Panc1 (cell line): ENCODE measurements at regions not wholly inside any gene's neighbourhood (a gene's known extent, or its start where the extent isn't known, plus 50 kb on each side); places are given as distances from the start of the nearest gene placed in this dataset.

Experiments
- ATAC-seq: fragments of 200-7000 bp; cut with Tn5 transposase; 2 replicates; pipeline ENCODE4 v1.9.1; 2020; ENCODE audit warnings: mild to moderate bottlenecking, moderate library complexity
- BruUV-seq: library from RNA; stranded (reverse); fragments of 400-500 nt; replicated peaks from 2 replicates; lab custom pipeline; 2021; lab: Mats Ljungman, UMichigan
- CTCF ChIA-PET: fragments of 300-600 bp; sonication (Branson Sonifier 250); formaldehyde crosslinking; loops from one replicate; lab custom pipeline; 2022; ENCODE audit warnings: antibody characterized with exemption; lab: Charles Lee
- POLR2A ChIA-PET: fragments of 300-600 bp; sonication (Branson Sonifier 250); formaldehyde crosslinking; loops from one replicate; lab custom pipeline; 2022; ENCODE audit warnings: antibody characterized with exemption; lab: Charles Lee
- DNase-seq: peaks from one replicate; pipeline ENCODE4 v3.0.0-alpha.2; 2010; ENCODE audit warnings: low read depth, low spot score
- H3K27ac ChIP-seq: 2 replicates; pipeline ENCODE4 v1.5.1; 2011; ENCODE audit warnings: mild to moderate bottlenecking, low read length, inconsistent platforms
- H3K27me3 ChIP-seq: fragments of 200-500 bp; sonication (Bioruptor generic); 2 replicates; pipeline ENCODE4 v1.6.0; 2014; ENCODE audit warnings: low read length, inconsistent platforms; ENCODE audit not compliant: control insufficient read depth, insufficient read depth
- H3K36me3 ChIP-seq: fragments of 200-500 bp; sonication (Bioruptor generic); 2 replicates; pipeline ENCODE4 v1.5.1; 2014; ENCODE audit warnings: inconsistent platforms, mild to moderate bottlenecking, low read length, moderate library complexity; ENCODE audit not compliant: control insufficient read depth, insufficient read depth
- H3K4me1 ChIP-seq: 2 replicates; pipeline ENCODE4 v1.5.1; 2011; ENCODE audit warnings: inconsistent platforms, mild to moderate bottlenecking, low read length, moderate library complexity; ENCODE audit not compliant: control insufficient read depth, insufficient read depth
- H3K4me3 ChIP-seq, 2 experiments: 2 replicates each; pipeline ENCODE4 v1.5.1; 2011 to 2012; ENCODE audit warnings: low read depth in 2 of 2, low read length in 2 of 2, mild to moderate bottlenecking in 2 of 2, inconsistent platforms in 1 of 2, moderate library complexity in 1 of 2
- H3K9me3 ChIP-seq: fragments of 200-500 bp; sonication (Bioruptor generic); 2 replicates; pipeline ENCODE4 v1.5.1; 2014; ENCODE audit warnings: low read depth, mild to moderate bottlenecking, inconsistent platforms, low read length, moderate library complexity; ENCODE audit not compliant: control insufficient read depth, insufficient read depth
- CTCF ChIP-seq: fragments of 450-650 bp; IDR thresholded peaks from 2 replicates; pipeline ENCODE4 v1.5.1; 2017; ENCODE audit warnings: mild to moderate bottlenecking
- POLR2AphosphoS5 ChIP-seq: IDR thresholded peaks from 2 replicates; pipeline ENCODE4 v1.6.1; 2012; ENCODE audit warnings: mild to moderate bottlenecking, low read depth, low read length, moderate library complexity
- SIN3A ChIP-seq: IDR thresholded peaks from 2 replicates; pipeline ENCODE4 v1.6.1; 2012; ENCODE audit warnings: low read depth, mild to moderate bottlenecking, low read length, moderate library complexity, borderline replicate concordance; ENCODE audit not compliant: insufficient read depth
- TCF7L2 ChIP-seq: IDR thresholded peaks from 2 replicates; pipeline ENCODE4 v1.6.1; 2011; ENCODE audit warnings: mild to moderate bottlenecking, low read depth, low read length, inconsistent platforms
- in situ Hi-C: cut with HindIII; loops from 2 replicates; pipeline ENCODE4 v1.10.0; 2016; ENCODE audit warnings: low sequenced_read_pairs, low pct_unique_long_range_greater_than_20kb
- intact Hi-C: fragments of 100-400 bp; cut with micrococcal nuclease; formaldehyde crosslinking; loops from one replicate; pipeline ENCODE4 v1.10.0; 2022; ENCODE audit not compliant: unreplicated experiment
- TF ChIP-seq, protein P1 (sequence below), 2 experiments: IDR thresholded peaks; 2 replicates each; pipeline ENCODE4 v1.6.1; 2011 to 2012; ENCODE audit warnings: low read depth in 2 of 2, control low read depth in 1 of 2, low read length in 1 of 2, mild to moderate bottlenecking in 1 of 2, moderate library complexity in 1 of 2; ENCODE audit not compliant: insufficient read depth in 1 of 2

DNA sequence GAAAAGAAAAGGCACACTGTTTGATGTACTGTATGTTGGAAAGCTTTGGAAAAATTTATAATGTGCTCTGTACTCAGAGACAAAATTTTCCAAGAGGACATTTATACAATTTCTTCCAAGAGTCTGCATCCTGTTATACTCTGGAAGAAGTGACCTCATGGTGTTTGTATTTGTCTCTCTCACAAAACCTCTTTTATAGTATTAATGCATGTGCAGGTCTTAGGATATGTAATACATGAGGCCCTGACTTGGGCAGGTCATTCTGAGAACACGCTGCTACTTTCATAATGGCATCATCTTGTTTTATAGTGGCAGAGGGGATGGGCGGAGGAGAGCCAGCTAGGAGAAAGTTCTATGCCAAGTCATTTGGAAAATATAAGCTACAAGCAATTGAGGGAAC lies 72.0 kb upstream of the P3H2 start:
- no peak for ATAC-seq
- Histone ChIP-seq H3K9me3 (no peaks in the 10 kb centered on the region), H3K4me1 (no peaks in the 10 kb centered on the region), H3K27me3 (no peaks in the 10 kb centered on the region), H3K27ac (no peak overlapping the region), H3K36me3 (no peaks in the 10 kb centered on the region), H3K4me3 (no peak overlapping the region)
- BruUV-seq = no TSS peak
- ChIA-PET CTCF (no interaction called here), POLR2A (no interaction called here)
- in situ Hi-C loops (no loop called here), intact Hi-C loops (no loop called here)
- no peak for DNase-seq
- TF ChIP-seq POLR2AphosphoS5 (no peak), CTCF (no peak), SIN3A (no peak), TCF7L2 (no peak)
- TF ChIP-seq, protein P1, sequence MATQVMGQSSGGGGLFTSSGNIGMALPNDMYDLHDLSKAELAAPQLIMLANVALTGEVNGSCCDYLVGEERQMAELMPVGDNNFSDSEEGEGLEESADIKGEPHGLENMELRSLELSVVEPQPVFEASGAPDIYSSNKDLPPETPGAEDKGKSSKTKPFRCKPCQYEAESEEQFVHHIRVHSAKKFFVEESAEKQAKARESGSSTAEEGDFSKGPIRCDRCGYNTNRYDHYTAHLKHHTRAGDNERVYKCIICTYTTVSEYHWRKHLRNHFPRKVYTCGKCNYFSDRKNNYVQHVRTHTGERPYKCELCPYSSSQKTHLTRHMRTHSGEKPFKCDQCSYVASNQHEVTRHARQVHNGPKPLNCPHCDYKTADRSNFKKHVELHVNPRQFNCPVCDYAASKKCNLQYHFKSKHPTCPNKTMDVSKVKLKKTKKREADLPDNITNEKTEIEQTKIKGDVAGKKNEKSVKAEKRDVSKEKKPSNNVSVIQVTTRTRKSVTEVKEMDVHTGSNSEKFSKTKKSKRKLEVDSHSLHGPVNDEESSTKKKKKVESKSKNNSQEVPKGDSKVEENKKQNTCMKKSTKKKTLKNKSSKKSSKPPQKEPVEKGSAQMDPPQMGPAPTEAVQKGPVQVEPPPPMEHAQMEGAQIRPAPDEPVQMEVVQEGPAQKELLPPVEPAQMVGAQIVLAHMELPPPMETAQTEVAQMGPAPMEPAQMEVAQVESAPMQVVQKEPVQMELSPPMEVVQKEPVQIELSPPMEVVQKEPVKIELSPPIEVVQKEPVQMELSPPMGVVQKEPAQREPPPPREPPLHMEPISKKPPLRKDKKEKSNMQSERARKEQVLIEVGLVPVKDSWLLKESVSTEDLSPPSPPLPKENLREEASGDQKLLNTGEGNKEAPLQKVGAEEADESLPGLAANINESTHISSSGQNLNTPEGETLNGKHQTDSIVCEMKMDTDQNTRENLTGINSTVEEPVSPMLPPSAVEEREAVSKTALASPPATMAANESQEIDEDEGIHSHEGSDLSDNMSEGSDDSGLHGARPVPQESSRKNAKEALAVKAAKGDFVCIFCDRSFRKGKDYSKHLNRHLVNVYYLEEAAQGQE (IDR thresholded peaks at IDR 0.05; ENCODE audit: insufficient read depth in 1 of 2, low read depth in 2 of 2, low read length in 1 of 2) = no peak

- BruUV-seq = no TSS peak
- ChIA-PET CTCF (no interaction called here), POLR2A (no interaction called here)
- Histone ChIP-seq H3K4me3 (no peak overlapping the region), H3K4me1 (no peaks in the 10 kb centered on the region), H3K27ac (no peak overlapping the region), H3K27me3 (no peaks in the 10 kb centered on the region), H3K9me3 (no peaks in the 10 kb centered on the region), H3K36me3 (no peaks in the 10 kb centered on the region)
- ATAC-seq (no peak), DNase-seq (no peak)
- in situ Hi-C loops (no loop called here), intact Hi-C loops (no loop called here)
- TF ChIP-seq TCF7L2 = no peak
- no peak for TF ChIP-seq SIN3A
- TF ChIP-seq, protein P1 (IDR thresholded peaks at IDR 0.05; ENCODE audit: insufficient read depth in 1 of 2, low read depth in 2 of 2, low read length in 1 of 2) = no peak
- TF ChIP-seq POLR2AphosphoS5 = no peak
- no peak for TF ChIP-seq CTCF
Measured at GRCh38 chr3:190192087-190192486, 71.4 kb upstream of the P3H2 start.
